Eye (tissue), 1 donor: ENCODE measurements at regions not wholly inside any gene's neighbourhood (a gene's known extent, or its start where the extent isn't known, plus 50 kb on each side); places are given as distances from the start of the nearest gene placed in this dataset.
"Not testable (repeated sequence)": the region's sequence is repeated elsewhere in the genome, so short reads cannot be mapped to it uniquely, and the experiment has no call there.

Experiments
- DNase-seq: peaks from one replicate; pipeline ENCODE4 v3.0.0-alpha.2; 2015

- peak; percentile 77 for DNase-seq
Measured at GRCh38 chr15:87752250-87752951, 504.1 kb downstream of the NTRK3 start.

GRCh38 chr15:87748483-87748882, 508.1 kb downstream of the NTRK3 start:
- DNase-seq: no peak

GRCh38 chr15:87747087-87747486, 509.5 kb downstream of the NTRK3 start:
- no peak for DNase-seq

- DNase-seq: no peak
Measured at GRCh38 chr15:87746333-87746732, 510.2 kb downstream of the NTRK3 start.

- DNase-seq: no peak
Measured at GRCh38 chr15:87744815-87745214, 511.7 kb downstream of the NTRK3 start.

- DNase-seq: no peak
Measured at GRCh38 chr15:87743562-87743961, 513.0 kb downstream of the NTRK3 start.

- DNase-seq: no peak
Measured at GRCh38 chr15:87741350-87741749, 515.2 kb downstream of the NTRK3 start.

GRCh38 chr15:87740655-87741344, 515.7 kb downstream of the NTRK3 start:
- no peak for DNase-seq

- no peak for DNase-seq
Measured at GRCh38 chr15:87739866-87740265, 516.7 kb downstream of the NTRK3 start.

GRCh38 chr15:87739081-87739480, 517.5 kb downstream of the NTRK3 start:
- DNase-seq: no peak

GRCh38 chr15:87737460-87737859, 519.1 kb downstream of the NTRK3 start:
- not testable (repeated sequence) for DNase-seq

- DNase-seq: no peak
Measured at GRCh38 chr15:87736891-87737389, 519.6 kb downstream of the NTRK3 start.

- DNase-seq: peak; percentile 3
Measured at GRCh38 chr15:87736401-87736800, 520.1 kb downstream of the NTRK3 start.

GRCh38 chr15:87735522-87735921, 521.0 kb downstream of the NTRK3 start:
- no peak for DNase-seq

- DNase-seq: no peak
Measured at GRCh38 chr15:87734571-87735373, 521.8 kb downstream of the NTRK3 start.

GRCh38 chr15:87733977-87734376, 522.6 kb downstream of the NTRK3 start:
- no peak for DNase-seq

GRCh38 chr15:87733541-87733941, 523.0 kb downstream of the NTRK3 start:
- no peak for DNase-seq

- peak; percentile 9 for DNase-seq
Measured at GRCh38 chr15:87732976-87733375, 523.6 kb downstream of the NTRK3 start.

- DNase-seq: no peak
Measured at GRCh38 chr15:87731630-87732029, 524.9 kb downstream of the NTRK3 start.

- DNase-seq: no peak
Measured at GRCh38 chr15:87730706-87731105, 525.8 kb downstream of the NTRK3 start.

- no peak for DNase-seq
Measured at GRCh38 chr15:87728998-87729397, 527.5 kb downstream of the NTRK3 start.

GRCh38 chr15:87727073-87727472, 529.5 kb downstream of the NTRK3 start:
- DNase-seq: no peak

- DNase-seq: no peak
Measured at GRCh38 chr15:87724330-87724729, 532.2 kb downstream of the NTRK3 start.
